Cardiac fibroblast (primary cell): ENCODE measurements at regions not wholly inside any gene's neighbourhood (a gene's known extent, or its start where the extent isn't known, plus 50 kb on each side); places are given as distances from the start of the nearest gene placed in this dataset.

Source experiments
- DNase-seq, 2 donors: peaks; one replicate each; pipeline versions ENCODE4 v3.0.0 to v3.0.0-alpha.2; 2010; ENCODE audit warnings: low read depth in 2 of 2
- H3K4me3 ChIP-seq, 2 donors: replicated peaks in 1 of 2; 1 replicate in 1 of 2; 2 replicates in 1 of 2; pipeline ENCODE4 v1.5.1; 2011; ENCODE audit warnings: low read depth in 2 of 2, low read length in 2 of 2, mild to moderate bottlenecking in 2 of 2, moderate library complexity in 1 of 2
- CTCF ChIP-seq: IDR thresholded peaks from one replicate; pipeline ENCODE4 v1.5.1; 2011; ENCODE audit warnings: low read depth, mild to moderate bottlenecking, low read length, inconsistent platforms

DNA sequence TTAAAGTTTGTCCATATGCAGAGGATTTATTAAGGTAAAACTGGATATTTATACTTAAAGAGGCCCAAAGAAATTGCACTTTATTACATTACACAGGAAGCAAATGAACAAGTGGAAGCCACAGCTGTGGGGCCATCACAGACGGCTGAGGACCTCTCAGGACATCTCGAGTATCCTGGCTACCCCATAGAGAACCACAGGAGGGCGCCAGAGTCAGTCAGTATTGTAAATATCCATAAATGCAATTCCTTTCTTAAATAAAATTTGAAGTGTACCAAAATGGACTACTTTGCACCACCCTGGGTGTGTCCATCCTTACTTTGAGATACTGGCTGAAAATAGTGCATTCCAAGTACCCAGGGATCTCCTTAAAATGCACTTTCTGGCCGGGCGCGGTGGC lies 257.2 kb downstream of the MRPL39 start:
- H3K4me3 ChIP-seq, result no peak overlapping the region
- DNase-seq, result peak; percentile 49 to 76
- peak; percentile 76 for TF ChIP-seq CTCF

DNA sequence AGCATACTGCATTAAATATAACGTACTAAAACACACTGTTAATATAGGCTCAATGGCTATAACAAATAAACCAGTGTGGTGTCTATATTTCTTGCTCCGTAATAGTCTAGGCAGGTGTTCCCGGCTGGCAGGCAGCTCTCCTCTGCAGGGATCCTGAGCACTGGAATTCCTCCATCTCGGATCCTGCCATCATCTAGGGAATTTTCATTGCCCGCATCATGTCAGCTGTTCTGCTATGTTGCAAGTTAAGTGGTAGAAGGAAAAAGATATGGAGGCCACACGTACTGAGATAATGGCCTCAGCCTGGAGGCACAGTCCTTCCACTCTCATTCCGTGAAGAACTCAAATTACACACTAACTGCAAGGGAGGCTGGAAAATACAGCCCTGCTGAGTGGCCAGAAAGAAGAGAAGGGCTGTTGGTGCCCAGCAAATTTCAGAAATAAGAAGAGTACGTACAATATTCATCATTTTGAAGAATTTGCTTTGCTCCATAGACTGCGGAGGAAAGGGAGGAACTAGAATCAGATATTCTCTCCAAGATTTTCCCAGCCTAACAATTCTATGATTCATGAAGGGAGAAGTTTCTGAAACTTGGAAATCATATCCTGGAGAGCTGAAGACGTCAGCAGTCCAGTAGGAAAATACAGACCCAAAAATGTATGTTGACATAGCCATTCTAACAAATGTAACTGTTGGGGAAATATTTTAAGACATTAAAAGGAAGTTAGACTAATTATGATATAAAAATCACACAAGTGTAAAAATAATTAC lies 263.3 kb downstream of the MRPL39 start:
- TF ChIP-seq CTCF, result no peak
- H3K4me3 ChIP-seq, result no peak overlapping the region
- DNase-seq, result peak in 1 of 2 donors; percentile 38

- peak; percentile 29 to 53 for DNase-seq
- peak; percentile 1 for TF ChIP-seq CTCF
Measured at GRCh38 chr21:25342816-25343215, 264.5 kb downstream of the MRPL39 start.

GRCh38 chr21:25341981-25342380 lies 265.3 kb downstream of the MRPL39 start:
- no peak for DNase-seq
- TF ChIP-seq CTCF, result no peak
- H3K4me3 ChIP-seq, result no peak overlapping the region

More at GRCh38 chr21:25342816-25343215, 264.5 kb downstream of the MRPL39 start:
- H3K4me3 ChIP-seq, result no peak overlapping the region

GRCh38 chr21:25338415-25338814 lies 268.9 kb downstream of the MRPL39 start:
- no peak for DNase-seq
- no peak overlapping the region for H3K4me3 ChIP-seq
- no peak for TF ChIP-seq CTCF

- TF ChIP-seq CTCF, result no peak
- H3K4me3 ChIP-seq, result no peak overlapping the region
- DNase-seq, result no peak
Measured at GRCh38 chr21:25334046-25334730, 273.1 kb downstream of the MRPL39 start.
